ENCODE measurements at regions not wholly inside any gene's neighbourhood (a gene's known extent, or its start where the extent isn't known, plus 50 kb on each side); places are given as distances from the start of the nearest gene placed in this dataset.

- H4K8ac ChIP-seq (replicated peaks; ENCODE audit: insufficient read length, low read depth, low read length) = no peak overlapping the region
- H3K56ac ChIP-seq (ENCODE audit: insufficient read length, low read depth, low read length) = no peak overlapping the region
- no peak overlapping the region for H3K14ac ChIP-seq (ENCODE audit: insufficient read depth, low read length)
- no peak overlapping the region for H3K18ac ChIP-seq (ENCODE audit: insufficient read length, low read depth, low read length)
- WGBS (ENCODE audit: extremely low coverage, insufficient read length, low lambda C conversion rate) = no CpG with 5 or more reads among the region's 1 CpG
- H3K4me1 Mint-ChIP-seq = peaks cover 3 to 7% of the 10 kb centered on the region in 2 experiments; a peak in 3 of 4 replicates
- H2BK5ac ChIP-seq (ENCODE audit: insufficient read length, low read length) = no peak overlapping the region
- H4K20me1 ChIP-seq (ENCODE audit: control insufficient read depth, insufficient read depth, insufficient read length) = no peaks in the 10 kb centered on the region
- H3K27ac Mint-ChIP-seq = no peak overlapping the region
- no peak overlapping the region for H3K27ac ChIP-seq (ENCODE audit: insufficient read length, low read depth, low read length)
- no peaks in the 10 kb centered on the region for H3K9me3 ChIP-seq (ENCODE audit: control insufficient read depth, low read depth, low read length)
- no peaks in the 10 kb centered on the region for H3K9me3 Mint-ChIP-seq
- no peaks in the 10 kb centered on the region for H3K36me3 Mint-ChIP-seq (ENCODE audit: insufficient read depth in 1 of 3, low read depth in 3 of 3)
- no peak overlapping the region for H3K4ac ChIP-seq (ENCODE audit: low read depth, low read length)
- H2AFZ ChIP-seq (ENCODE audit: low read length) = no peak overlapping the region
- H2BK15ac ChIP-seq (ENCODE audit: low read depth, low read length) = no peak overlapping the region
- no peak for TF ChIP-seq CTCF (conservative IDR thresholded peaks at IDR 0.05)
- no peak overlapping the region for H3K4me3 Mint-ChIP-seq
- no peaks in the 10 kb centered on the region for H3K79me2 ChIP-seq (ENCODE audit: insufficient read depth, low read length)
- no peak overlapping the region for H2BK12ac ChIP-seq (ENCODE audit: insufficient read length, low read depth, low read length)
- H3K27me3 Mint-ChIP-seq (ENCODE audit: low read depth) = no peaks in the 10 kb centered on the region
- H3K23ac ChIP-seq (ENCODE audit: insufficient read length, low read depth, low read length) = no peak overlapping the region
- DNase-seq = no peak
- H3K4me2 ChIP-seq (ENCODE audit: insufficient read depth, insufficient read length, low read length) = no peak overlapping the region
- no peak overlapping the region for H2BK120ac ChIP-seq (ENCODE audit: low read depth, low read length, poor library complexity, severe bottlenecking)
- H4K5ac ChIP-seq (ENCODE audit: insufficient read length, low read depth, low read length) = no peak overlapping the region
- H3K4me1 ChIP-seq (ENCODE audit: insufficient read depth, low read length) = no peaks in the 10 kb centered on the region
- H3K9ac ChIP-seq (ENCODE audit: extremely low read depth, insufficient read length, low read length) = no peak overlapping the region
- no peak overlapping the region for H2BK20ac ChIP-seq (ENCODE audit: low read depth, low read length, poor library complexity, severe bottlenecking)
- no peak overlapping the region for H3T11ph ChIP-seq (ENCODE audit: low read length)
- no peaks in the 10 kb centered on the region for H3K79me1 ChIP-seq (ENCODE audit: insufficient read depth, low read depth, low read length, poor library complexity, severe bottlenecking)
- no peak overlapping the region for H2AK5ac ChIP-seq (ENCODE audit: insufficient read length, low read length)
- no peak overlapping the region for H4K91ac ChIP-seq (ENCODE audit: insufficient read length, low read depth, low read length)
- H3K23me2 ChIP-seq (ENCODE audit: insufficient read length, low read depth, low read length, poor library complexity, severe bottlenecking) = no peaks in the 10 kb centered on the region
- H3K27me3 ChIP-seq (ENCODE audit: insufficient read depth, low read length) = no peaks in the 10 kb centered on the region
Observed at GRCh38 chr4:141914746-141915145, 278.4 kb downstream of the IL15 start.

Measured in H9 (cell line).